HEK293 (cell line): ENCODE measurements at regions not wholly inside any gene's neighbourhood (a gene's known extent, or its start where the extent isn't known, plus 50 kb on each side); places are given as distances from the start of the nearest gene placed in this dataset.

ENCODE experiments used
- CTCF ChIA-PET: fragments of 350-600 bp; formaldehyde crosslinking; extraction: SDS; loops from one replicate; lab custom pipeline; 2021; ENCODE audit warnings: antibody characterized with exemption; lab: Yijun Ruan, JAX
- POLR2A ChIA-PET: fragments of 300-600 bp; formaldehyde crosslinking; extraction: SDS; loops from one replicate; lab custom pipeline; 2020; ENCODE audit warnings: antibody characterized with exemption, inconsistent platforms; lab: Yijun Ruan, JAX
- H3K27ac ChIP-seq: fragments of 200-500 bp; sonication (Bioruptor generic); 2 replicates; pipeline ENCODE4 v1.5.1; 2014; ENCODE audit warnings: low read depth, low read length, control low read depth, inconsistent platforms; ENCODE audit errors: extremely low read depth
- H3K36me3 ChIP-seq, 2 experiments: fragments of 200-500 bp in 1 of 2; sonication (Bioruptor generic) in 1 of 2; 1 replicate in 1 of 2; 2 replicates in 1 of 2; pipeline ENCODE4 v1.5.1; 2014 to 2017; ENCODE audit warnings: inconsistent platforms in 2 of 2, low read length in 2 of 2; ENCODE audit not compliant: control insufficient read depth in 2 of 2, insufficient read depth in 1 of 2
- H3K4me1 ChIP-seq: fragments of 200-500 bp; sonication (Bioruptor generic); 2 replicates; pipeline ENCODE4 v1.5.1; 2014; ENCODE audit warnings: mild to moderate bottlenecking, low read length, inconsistent platforms; ENCODE audit not compliant: control insufficient read depth, insufficient read depth
- H3K4me3 ChIP-seq: 2 replicates; pipeline ENCODE4 v1.5.1; 2011; ENCODE audit warnings: low read depth, mild to moderate bottlenecking, control low read depth, low read length, moderate library complexity
- H3K9me3 ChIP-seq: fragments of 200-500 bp; sonication (Bioruptor generic); 2 replicates; pipeline ENCODE4 v1.5.1; 2014; ENCODE audit warnings: low read depth, low read length, inconsistent platforms; ENCODE audit not compliant: control insufficient read depth, insufficient read depth
- HOXA7 ChIP-seq: sonication (generic); formaldehyde crosslinking; IDR thresholded peaks from 2 replicates; pipeline ENCODE4 v1.8.1; 2022; ENCODE audit warnings: missing genetic modification reagents, borderline replicate concordance
- KLF9 ChIP-seq: fragments of 450-650 bp; formaldehyde crosslinking; IDR thresholded peaks from 2 replicates; pipeline ENCODE4 v1.5.1; 2016; ENCODE audit warnings: missing biosample characterization, missing genetic modification characterization, low read depth
- REST ChIP-seq: fragments of 450-650 bp; formaldehyde crosslinking; IDR thresholded peaks from 2 replicates; pipeline ENCODE4 v1.5.1; 2016; ENCODE audit warnings: missing biosample characterization, missing genetic modification characterization
- SP2 ChIP-seq: fragments of 450-650 bp; formaldehyde crosslinking; IDR thresholded peaks from 2 replicates; pipeline ENCODE4 v1.5.1; 2016; ENCODE audit warnings: missing biosample characterization, missing genetic modification characterization
- SP3 ChIP-seq: fragments of 450-650 bp; formaldehyde crosslinking; IDR thresholded peaks from 2 replicates; pipeline ENCODE4 v1.5.1; 2016; ENCODE audit warnings: missing biosample characterization, missing genetic modification characterization
- TRIM28 ChIP-seq: IDR thresholded peaks from 2 replicates; pipeline ENCODE4 v1.6.1; 2011; ENCODE audit warnings: low read length, control low read depth, borderline replicate concordance
- ZBTB6 ChIP-seq: fragments of 450-650 bp; formaldehyde crosslinking; IDR thresholded peaks from 2 replicates; pipeline ENCODE4 v1.5.1; 2017; ENCODE audit warnings: missing biosample characterization, missing genetic modification characterization
- ZNF202 ChIP-seq: fragments of 450-650 bp; formaldehyde crosslinking; IDR thresholded peaks from 2 replicates; pipeline ENCODE4 v1.5.1; 2016; ENCODE audit warnings: missing biosample characterization, missing genetic modification characterization, borderline replicate concordance
- ZNF366 ChIP-seq: fragments of 450-650 bp; formaldehyde crosslinking; conservative IDR thresholded peaks from 2 replicates; pipeline ENCODE4 v1.5.1; 2016; ENCODE audit warnings: missing biosample characterization, missing genetic modification characterization
- ZNF521 ChIP-seq: fragments of 450-650 bp; formaldehyde crosslinking; IDR thresholded peaks from 2 replicates; pipeline ENCODE4 v1.5.1; 2017; ENCODE audit warnings: missing biosample characterization, mild to moderate bottlenecking, missing genetic modification characterization
- ZNF704 ChIP-seq: fragments of 450-650 bp; formaldehyde crosslinking; IDR thresholded peaks from 2 replicates; pipeline ENCODE4 v1.5.1; 2016; ENCODE audit warnings: missing biosample characterization, missing genetic modification characterization
- ZNF843 ChIP-seq: fragments of 450-650 bp; formaldehyde crosslinking; IDR thresholded peaks from 2 replicates; pipeline ENCODE4 v1.5.1; 2016; ENCODE audit warnings: missing biosample characterization, missing genetic modification characterization
- ZSCAN4 ChIP-seq: fragments of 450-650 bp; formaldehyde crosslinking; IDR thresholded peaks from 2 replicates; pipeline ENCODE4 v1.5.1; 2017; ENCODE audit warnings: missing biosample characterization, missing genetic modification characterization
- ZSCAN5A ChIP-seq: fragments of 450-650 bp; formaldehyde crosslinking; IDR thresholded peaks from 2 replicates; pipeline ENCODE4 v1.5.1; 2016; ENCODE audit warnings: missing biosample characterization, missing genetic modification characterization

GRCh38 chr5:174380311-174380710 is 334.8 kb downstream of the NSG2 start (continued):
- TF ChIP-seq REST (tag by site-specific recombination) (no peak), ZBTB6 (tag by site-specific recombination) (no peak), ZSCAN5A (no peak), SP3 (tag by site-specific recombination) (no peak), SP2 (no peak), ZNF202 (tag by site-specific recombination) (no peak), TRIM28 (no peak), ZNF521 (tag by site-specific recombination) (no peak), ZNF366 (tag by site-specific recombination) (peak; percentile 99), KLF9 (tag by site-specific recombination) (no peak), HOXA7 (no peak), ZNF704 (tag by site-specific recombination) (no peak)
- TF ChIP-seq, all 188 proteins: peak for 2

GRCh38 chr5:174381241-174381640 is 335.7 kb downstream of the NSG2 start:
- 0 out of 2 replicates have a peak, but pooled peaks have one; percentile 41 for TF ChIP-seq ZSCAN4
- no peak for TF ChIP-seq ZNF843 (tag by site-specific recombination)
- POLR2A ChIA-PET = no interaction called here
- CTCF ChIA-PET = interaction anchor here (0.6 kb wide), 3 partner anchors 32 to 89 kb away, joined by 3 to 5 read pairs (median 3); no protein-coding TSS in a partner anchor

More at GRCh38 chr5:174381241-174381640, 335.7 kb downstream of the NSG2 start:
- H3K9me3 ChIP-seq = no peaks in the 10 kb centered on the region
- H3K36me3 ChIP-seq = no peaks in the 10 kb centered on the region
- no peak overlapping the region for H3K4me3 ChIP-seq
- peaks cover 17% of the 10 kb centered on the region for H3K4me1 ChIP-seq
- no peak overlapping the region for H3K27ac ChIP-seq
